OCI-LY7 (cell line): ENCODE measurements at regions not wholly inside any gene's neighbourhood (a gene's known extent, or its start where the extent isn't known, plus 50 kb on each side); places are given as distances from the start of the nearest gene placed in this dataset.

Source experiments
- BruUV-seq: library from RNA; stranded (reverse); fragments of 400-500 nt; replicated peaks from 2 replicates; lab custom pipeline; 2021; lab: Mats Ljungman, UMichigan
- CTCF ChIA-PET: fragments of 300-600 bp; sonication (Branson Sonifier 250); formaldehyde crosslinking; loops from one replicate; lab custom pipeline; 2022; ENCODE audit warnings: antibody characterized with exemption; ENCODE audit not compliant: unreplicated experiment; lab: Charles Lee
- POLR2A ChIA-PET: fragments of 300-600 bp; sonication (Branson Sonifier 250); formaldehyde crosslinking; loops from one replicate; lab custom pipeline; 2022; ENCODE audit warnings: antibody characterized with exemption; lab: Charles Lee
- DNase-seq: peaks from one replicate; pipeline ENCODE4 v3.0.0-alpha.2; 2015; ENCODE audit warnings: low spot score
- H2AFZ ChIP-seq: fragments of 200-600 bp; sonication (generic), shearing (Covaris generic); 2 replicates; pipeline ENCODE4 v1.6.1; 2014; ENCODE audit warnings: mild to moderate bottlenecking, antibody characterized with exemption, low read length, moderate library complexity
- H3K27ac ChIP-seq: fragments of 200-600 bp; sonication (generic); 2 replicates; pipeline ENCODE4 v1.5.1; 2014; ENCODE audit warnings: mixed run types, low read depth, mild to moderate bottlenecking, moderate library complexity, low read length, inconsistent platforms; ENCODE audit not compliant: poor library complexity, severe bottlenecking
- H3K36me3 ChIP-seq: fragments of 200-600 bp; sonication (generic); 2 replicates; pipeline ENCODE4 v1.6.1; 2014; ENCODE audit warnings: mild to moderate bottlenecking, antibody characterized with exemption, low read length, moderate library complexity, mixed read lengths; ENCODE audit not compliant: insufficient read depth
- H3K4me1 ChIP-seq: fragments of 200-600 bp; sonication (generic); 2 replicates; pipeline ENCODE4 v1.5.1; 2014; ENCODE audit warnings: mild to moderate bottlenecking, low read length; ENCODE audit not compliant: insufficient read depth, poor library complexity, severe bottlenecking
- H3K4me2 ChIP-seq: fragments of 200-600 bp; sonication (generic); 2 replicates; pipeline ENCODE4 v1.6.1; 2014; ENCODE audit warnings: mild to moderate bottlenecking, low read length
- H3K4me3 ChIP-seq: fragments of 200-600 bp; sonication (generic); 2 replicates; pipeline ENCODE4 v1.5.1; 2014; ENCODE audit warnings: mild to moderate bottlenecking, low read depth, low read length; ENCODE audit not compliant: poor library complexity, severe bottlenecking
- H3K79me2 ChIP-seq: fragments of 200-600 bp; sonication (generic); 2 replicates; pipeline ENCODE4 v1.6.1; 2016; ENCODE audit warnings: low read depth, mild to moderate bottlenecking, low read length, moderate library complexity, mixed read lengths; ENCODE audit not compliant: insufficient read depth
- H3K9me2 ChIP-seq: fragments of 200-600 bp; sonication (generic); 2 replicates; pipeline ENCODE4 v1.6.1; 2016; ENCODE audit warnings: mild to moderate bottlenecking, low read length, mixed read lengths; ENCODE audit not compliant: insufficient read depth
- H3K9me3 ChIP-seq: fragments of 200-600 bp; sonication (generic); 2 replicates; pipeline ENCODE4 v1.6.1; 2014; ENCODE audit warnings: mild to moderate bottlenecking, mixed run types, low read length, mixed read lengths
- H4K20me1 ChIP-seq: fragments of 200-600 bp; sonication (generic); 2 replicates; pipeline ENCODE4 v1.6.1; 2014; ENCODE audit warnings: mild to moderate bottlenecking, antibody characterized with exemption, low read length, moderate library complexity, mixed read lengths; ENCODE audit not compliant: insufficient read depth
- CTCF ChIP-seq: fragments of 200-600 bp; sonication (generic); conservative IDR thresholded peaks from 2 replicates; pipeline ENCODE4 v1.5.1; 2014; ENCODE audit warnings: mild to moderate bottlenecking, antibody characterized with exemption, low read length, moderate library complexity, mixed read lengths
- EZH2phosphoT487 ChIP-seq: fragments of 200-600 bp; sonication (generic); IDR thresholded peaks from 2 replicates; pipeline ENCODE4 v1.6.1; 2018; ENCODE audit warnings: low read depth, borderline replicate concordance, mild to moderate bottlenecking, mixed run types, antibody characterized with exemption, low read length, moderate library complexity, mixed read lengths
- intact Hi-C: fragments of 100-400 bp; cut with micrococcal nuclease; formaldehyde crosslinking; loops from one replicate; pipeline ENCODE4 v1.10.0; 2022; ENCODE audit not compliant: unreplicated experiment

GRCh38 chr4:177802661-177803060, 360.4 kb upstream of the AGA start:
- no TSS peak for BruUV-seq
- Histone ChIP-seq H3K9me2 (no peaks in the 10 kb centered on the region), H3K79me2 (no peaks in the 10 kb centered on the region), H2AFZ (no peak overlapping the region), H3K4me3 (no peak overlapping the region), H4K20me1 (no peaks in the 10 kb centered on the region), H3K27ac (no peak overlapping the region), H3K9me3 (no peaks in the 10 kb centered on the region), H3K4me2 (no peak overlapping the region), H3K36me3 (no peaks in the 10 kb centered on the region), H3K4me1 (no peaks in the 10 kb centered on the region)
- TF ChIP-seq CTCF (no peak), EZH2phosphoT487 (no peak)
- intact Hi-C loops = no loop called here
- CTCF ChIA-PET = no interaction called here
- POLR2A ChIA-PET = no interaction called here
- DNase-seq = no peak

DNA sequence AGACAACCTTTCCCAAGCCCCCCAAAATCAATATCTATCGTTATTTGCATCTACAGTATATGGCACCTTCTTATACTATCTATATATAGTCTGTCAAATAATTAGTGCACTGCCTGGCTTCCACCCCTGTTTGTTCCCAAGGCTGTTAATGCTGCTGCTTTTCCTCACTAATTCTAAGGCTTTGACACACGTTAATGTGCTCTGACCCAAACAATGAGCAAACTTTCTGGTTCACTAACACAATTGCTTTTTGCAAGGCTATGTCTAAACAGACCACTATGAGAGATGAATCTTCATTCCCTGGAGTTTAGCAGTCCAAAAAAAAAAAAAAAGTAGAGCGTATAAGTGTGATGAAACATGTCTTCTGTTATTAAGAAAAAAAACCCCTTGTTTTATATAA, 360.9 kb upstream of the AGA start:
- TF ChIP-seq EZH2phosphoT487 = no peak
- no peak for TF ChIP-seq CTCF
- no peaks in the 10 kb centered on the region for H3K9me2 ChIP-seq
- H4K20me1 ChIP-seq = no peaks in the 10 kb centered on the region
- no peaks in the 10 kb centered on the region for H3K79me2 ChIP-seq
- intact Hi-C loops = no loop called here
- ChIA-PET CTCF (no interaction called here), POLR2A (no interaction called here)
- H3K27ac ChIP-seq = no peak overlapping the region
- BruUV-seq = no TSS peak
- H2AFZ ChIP-seq = no peak overlapping the region
- no peak for DNase-seq
- no peaks in the 10 kb centered on the region for H3K36me3 ChIP-seq
- no peak overlapping the region for H3K4me3 ChIP-seq
- no peaks in the 10 kb centered on the region for H3K9me3 ChIP-seq
- H3K4me2 ChIP-seq = no peak overlapping the region
- H3K4me1 ChIP-seq = no peaks in the 10 kb centered on the region

GRCh38 chr4:177809791-177810190, 367.6 kb upstream of the AGA start:
- DNase-seq = no peak
- Histone ChIP-seq H3K27ac (no peak overlapping the region), H3K9me3 (no peaks in the 10 kb centered on the region), H2AFZ (no peak overlapping the region), H3K4me2 (no peak overlapping the region), H3K36me3 (no peaks in the 10 kb centered on the region), H3K9me2 (no peaks in the 10 kb centered on the region), H4K20me1 (no peaks in the 10 kb centered on the region), H3K4me1 (no peaks in the 10 kb centered on the region), H3K79me2 (no peaks in the 10 kb centered on the region), H3K4me3 (no peak overlapping the region)
- intact Hi-C loops = no loop called here
- no peak for TF ChIP-seq CTCF
- TF ChIP-seq EZH2phosphoT487 = no peak
- BruUV-seq = no TSS peak
- CTCF ChIA-PET = no interaction called here
- POLR2A ChIA-PET = no interaction called here
